ENCODE measurements at regions not wholly inside any gene's neighbourhood (a gene's known extent, or its start where the extent isn't known, plus 50 kb on each side); places are given as distances from the start of the nearest gene placed in this dataset.

GRCh38 chr5:143521846-143522400, 118.4 kb upstream of the NR3C1 start:
- H2BK15ac ChIP-seq (ENCODE audit: low read length) = no peak overlapping the region
- no peaks in the 10 kb centered on the region for H3K79me1 ChIP-seq (ENCODE audit: low read depth, low read length)
- no peaks in the 10 kb centered on the region for H3K36me3 ChIP-seq (ENCODE audit: control insufficient read depth in 2 of 4, insufficient read depth in 4 of 4, low read length in 3 of 4)
- H2BK5ac ChIP-seq (ENCODE audit: low read depth, low read length) = no peak overlapping the region
- ChIA-PET POLR2A (ENCODE audit: partially characterized antibody) (no interaction called here), CTCF (ENCODE audit: partially characterized antibody) (interaction anchor here (0.6 to 0.8 kb wide), 2 partner anchors 12 to 87 kb away, joined by 3 to 4 read pairs; no protein-coding TSS in a partner anchor)
- H3K79me2 ChIP-seq (ENCODE audit: control insufficient read depth in 1 of 2, insufficient read depth in 2 of 2, low read length in 2 of 2) = no peaks in the 10 kb centered on the region
- FAIRE-seq = no peak
- 92% methylated on average over 4 of the region's 4 CpGs; no CpG with 5 or more reads in 1 of the 2 experiments for WGBS, 2 experiments (ENCODE audit: extremely low coverage in 1 of 2, insufficient coverage in 1 of 2, insufficient read length in 1 of 2, insufficient replicate concordance in 2 of 2, low coverage in 1 of 2, low lambda C conversion rate in 2 of 2, missing lambda C conversion rate in 1 of 2)
- no peak overlapping the region for H4K8ac ChIP-seq (ENCODE audit: extremely low read depth, insufficient read depth, low read length)
- H3K9me3 ChIP-seq (ENCODE audit: insufficient read depth in 2 of 2, low read depth in 1 of 2, low read length in 1 of 2) = no peaks in the 10 kb centered on the region
- no peak overlapping the region for H3K4me3 ChIP-seq (ENCODE audit: extremely low read depth in 1 of 4, insufficient read depth in 2 of 4, low read depth in 3 of 4, low read length in 4 of 4)
- no peak overlapping the region for H2BK120ac ChIP-seq (replicated peaks; ENCODE audit: low read depth, low read length)
- H2AFZ ChIP-seq (ENCODE audit: low read length) = no peak overlapping the region
- H3K23ac ChIP-seq (ENCODE audit: insufficient read length) = no peak overlapping the region
- no peaks in the 10 kb centered on the region for H4K20me1 ChIP-seq (replicated peaks in 1 of 2; ENCODE audit: control insufficient read depth in 1 of 2, insufficient read depth in 2 of 2, low read length in 2 of 2)
- no peak overlapping the region for H3K56ac ChIP-seq (replicated peaks; ENCODE audit: insufficient read length, low read depth, low read length)
- H3K4me2 ChIP-seq (ENCODE audit: insufficient read depth in 1 of 2, low read depth in 2 of 2, low read length in 2 of 2) = no peak overlapping the region
- no peak overlapping the region for H3K14ac ChIP-seq (ENCODE audit: insufficient read length)
- no peak overlapping the region for H4K91ac ChIP-seq (replicated peaks; ENCODE audit: insufficient read length, low read length)
- H3K27ac ChIP-seq (ENCODE audit: low read depth, low read length) = no peak overlapping the region
- H2AK5ac ChIP-seq (ENCODE audit: low read depth, low read length) = no peak overlapping the region
- no peak for DNase-seq (ENCODE audit: low read depth in 1 of 2, low spot score in 2 of 2)
- no peak overlapping the region for H4K5ac ChIP-seq (ENCODE audit: insufficient read length, low read depth, low read length)
- H2BK20ac ChIP-seq (ENCODE audit: low read length) = no peak overlapping the region
- no peaks in the 10 kb centered on the region for H3K27me3 ChIP-seq (replicated peaks in 1 of 4; ENCODE audit: control insufficient read depth in 3 of 4, extremely low read depth in 1 of 4, insufficient read depth in 3 of 4, low read length in 3 of 4)
- no peak overlapping the region for H3K9ac ChIP-seq (replicated peaks in 1 of 4; ENCODE audit: extremely low read depth in 1 of 4, low read depth in 3 of 4, low read length in 3 of 4)
- H3K23me2 ChIP-seq (ENCODE audit: low read depth, low read length) = no peaks in the 10 kb centered on the region
- H3K4me1 ChIP-seq (replicated peaks in 1 of 4; ENCODE audit: control insufficient read depth in 3 of 4, insufficient read depth in 4 of 4, low read length in 3 of 4) = no peaks in the 10 kb centered on the region
- H3K18ac ChIP-seq (ENCODE audit: extremely low read depth, low read length) = no peak overlapping the region
- no peak overlapping the region for H2BK12ac ChIP-seq (ENCODE audit: low read depth, low read length)
- no peak overlapping the region for H3K4ac ChIP-seq (replicated peaks; ENCODE audit: insufficient read length, low read depth, low read length)
- no peak for TF ChIP-seq CHD1 (IDR thresholded peaks at IDR 0.05; ENCODE audit: low read depth, low read length)
- TF ChIP-seq CBX8 (IDR thresholded peaks at IDR 0.05; ENCODE audit: borderline replicate concordance, low read depth, low read length) = no peak
